HepG2 (cell line): ENCODE measurements at regions not wholly inside any gene's neighbourhood (a gene's known extent, or its start where the extent isn't known, plus 50 kb on each side); places are given as distances from the start of the nearest gene placed in this dataset.

ENCODE experiments used
- AGO1 ChIP-seq: fragments of 200-400 bp; formaldehyde crosslinking; IDR thresholded peaks from 2 replicates; pipeline ENCODE4 v1.6.1; 2017; ENCODE audit warnings: mild to moderate bottlenecking, low read depth, low read length, moderate library complexity; ENCODE audit not compliant: poor library complexity, severe bottlenecking
- BCL3 ChIP-seq: sonication (generic); formaldehyde crosslinking; IDR thresholded peaks from 2 replicates; pipeline ENCODE4 v1.5.1; 2020; ENCODE audit warnings: mild to moderate bottlenecking, missing genetic modification reagents, moderate library complexity
- BCLAF1 ChIP-seq: fragments of 450-650 bp; IDR thresholded peaks from 2 replicates; pipeline ENCODE4 v1.6.1; 2017; ENCODE audit warnings: mild to moderate bottlenecking
- HDAC1 ChIP-seq: sonication (generic); formaldehyde crosslinking; IDR thresholded peaks from 2 replicates; pipeline ENCODE4 v1.5.1; 2020; ENCODE audit warnings: mild to moderate bottlenecking, missing genetic modification reagents
- HDAC6 ChIP-seq: fragments of 200-600 bp; sonication (generic); IDR thresholded peaks from 2 replicates; pipeline ENCODE4 v1.7.0; 2017; ENCODE audit warnings: mild to moderate bottlenecking, antibody characterized with exemption, low read length, low read depth
- HIC2 ChIP-seq: sonication (generic); formaldehyde crosslinking; IDR thresholded peaks from 2 replicates; pipeline ENCODE4 v1.9.0; 2022; ENCODE audit warnings: low read depth, missing genetic modification reagents
- KLF6 ChIP-seq: IDR thresholded peaks from 2 replicates; pipeline ENCODE4 v1.8.0; 2016; ENCODE audit warnings: missing biosample characterization, missing genetic modification reagents
- MXD4 ChIP-seq: IDR thresholded peaks from 2 replicates; pipeline ENCODE4 v1.6.1; 2016; ENCODE audit warnings: mild to moderate bottlenecking, missing biosample characterization, missing genetic modification reagents
- MXI1 ChIP-seq: IDR thresholded peaks from 3 replicates; pipeline ENCODE4 v1.6.1; 2012; ENCODE audit warnings: low read depth, low read length, inconsistent platforms, borderline replicate concordance
- NR3C1 ChIP-seq: sonication (generic); formaldehyde crosslinking; IDR thresholded peaks from 2 replicates; pipeline ENCODE4 v1.4.0; 2020; ENCODE audit warnings: missing genetic modification reagents
- PCBP2 ChIP-seq: fragments of 200-400 bp; formaldehyde crosslinking; optimal IDR thresholded peaks from 2 replicates; pipeline ENCODE3; 2018; ENCODE audit warnings: low read length, low read depth; ENCODE audit not compliant: poor library complexity, severe bottlenecking
- PLSCR1 ChIP-seq: sonication (generic); formaldehyde crosslinking; IDR thresholded peaks from 2 replicates; pipeline ENCODE4 v1.5.0; 2020; ENCODE audit warnings: missing genetic modification reagents, mild to moderate bottlenecking, borderline replicate concordance
- RBM39 ChIP-seq: fragments of 200-400 bp; formaldehyde crosslinking; IDR thresholded peaks from one replicate; pipeline ENCODE4 v1.6.1; 2018; ENCODE audit warnings: antibody characterized with exemption, mild to moderate bottlenecking, low read depth, low read length; ENCODE audit not compliant: poor library complexity, severe bottlenecking
- TP53 ChIP-seq: sonication (generic); formaldehyde crosslinking; conservative IDR thresholded peaks from 2 replicates; pipeline ENCODE4 v1.4.0; 2020; ENCODE audit warnings: missing genetic modification reagents
- ZNF205 ChIP-seq: IDR thresholded peaks from 2 replicates; pipeline ENCODE4 v1.6.1; 2018; ENCODE audit warnings: missing biosample characterization, missing genetic modification reagents
- ZNF3 ChIP-seq: IDR thresholded peaks from 2 replicates; pipeline ENCODE4 v1.7.0; 2017; ENCODE audit warnings: inconsistent platforms
- ZNF460 ChIP-seq: sonication (generic); formaldehyde crosslinking; IDR thresholded peaks from 2 replicates; pipeline ENCODE4 v1.5.1; 2020; ENCODE audit warnings: missing genetic modification reagents, mild to moderate bottlenecking, borderline replicate concordance
- ZNF468 ChIP-seq: sonication (generic); formaldehyde crosslinking; IDR thresholded peaks from 2 replicates; pipeline ENCODE4 v1.8.0; 2022; ENCODE audit warnings: mild to moderate bottlenecking, moderate library complexity, missing genetic modification reagents
- ZNF530 ChIP-seq: sonication (generic); formaldehyde crosslinking; IDR thresholded peaks from 2 replicates; pipeline ENCODE4 v1.5.0; 2020; ENCODE audit warnings: low read depth, mild to moderate bottlenecking, missing genetic modification reagents
- ZNF552 ChIP-seq: sonication (generic); formaldehyde crosslinking; IDR thresholded peaks from 2 replicates; pipeline ENCODE4 v1.9.0; 2022; ENCODE audit warnings: missing genetic modification reagents, mild to moderate bottlenecking, borderline replicate concordance
- ZNF572 ChIP-seq: sonication (generic); formaldehyde crosslinking; IDR thresholded peaks from 2 replicates; pipeline ENCODE4 v1.5.1; 2020; ENCODE audit warnings: mild to moderate bottlenecking, missing genetic modification reagents
- ZNF607 ChIP-seq: sonication (generic); formaldehyde crosslinking; IDR thresholded peaks from 2 replicates; pipeline ENCODE4 v1.5.1; 2020; ENCODE audit warnings: missing genetic modification reagents, mild to moderate bottlenecking, borderline replicate concordance
- ZNF737 ChIP-seq: sonication (generic); formaldehyde crosslinking; IDR thresholded peaks from 2 replicates; pipeline ENCODE4 v1.5.0; 2020; ENCODE audit warnings: missing genetic modification reagents, mild to moderate bottlenecking, borderline replicate concordance

GRCh38 chr9:94030318-94031179 is 53.7 kb upstream of the PTPDC1 start (continued):
- TF ChIP-seq HIC2 (CRISPR knock-in tag) = no peak; the same call in 1 of the 2 replicates
- no peak for TF ChIP-seq BCLAF1
- peak; percentile 50; the same call in 1 of the 2 replicates for TF ChIP-seq KLF6 (CRISPR knock-in tag)
- TF ChIP-seq HDAC1 (CRISPR knock-in tag) = peak; percentile 98
- TF ChIP-seq TP53 (CRISPR knock-in tag) = peak; percentile 53; the same call in 1 of the 2 replicates
- TF ChIP-seq RBM39 = peak; percentile 72
- peak; percentile 54; the same call in 1 of the 2 replicates for TF ChIP-seq MXD4 (CRISPR knock-in tag)
- peak; percentile 80; the same call in 2 of the 3 replicates for TF ChIP-seq MXI1
- no peak for TF ChIP-seq AGO1
- TF ChIP-seq ZNF530 = 0 out of 2 replicates have a peak, but pooled peaks have one; percentile 38
- TF ChIP-seq PLSCR1 (CRISPR knock-in tag) = no peak; the same call in 1 of the 2 replicates
- TF ChIP-seq HDAC6 = no peak
- TF ChIP-seq ZNF737 (CRISPR knock-in tag) = peak; percentile 62; the same call in 1 of the 2 replicates
- TF ChIP-seq ZNF460 (CRISPR knock-in tag) = no peak
- TF ChIP-seq NR3C1 (CRISPR knock-in tag) = no peak
- TF ChIP-seq ZNF468 (CRISPR knock-in tag) = no peak
- TF ChIP-seq ZNF572 = no peak
- TF ChIP-seq BCL3 (CRISPR knock-in tag) = peak; percentile 95
- peak; percentile 87 for TF ChIP-seq ZNF607
- TF ChIP-seq ZNF552 = peak; percentile 84; the same call in 1 of the 2 replicates
- 0 out of 2 replicates have a peak, but pooled peaks have one; percentile 52 for TF ChIP-seq ZNF205 (CRISPR knock-in tag)
- no peak for TF ChIP-seq PCBP2
- no peak for TF ChIP-seq ZNF3 (CRISPR knock-in tag)
